Central memory CD8-positive, alpha-beta T cell (primary cell): ENCODE measurements at regions not wholly inside any gene's neighbourhood (a gene's known extent, or its start where the extent isn't known, plus 50 kb on each side); places are given as distances from the start of the nearest gene placed in this dataset.
A peak's percentile ranks its signal among the peaks of the same experiment; 100 is the strongest.

Experiments used
- ATAC-seq: fragments of 150-1000 bp; cut with Tn5 transposase; replicated peaks from 2 replicates; pipeline ENCODE4 v1.10.0; 2022; ENCODE audit warnings: mild to moderate bottlenecking, moderate FRiP score, moderate number of reproducible peaks; ENCODE audit not compliant: poor library complexity, severe bottlenecking; ENCODE audit errors: extremely low read depth
- DNase-seq, 2 donors: peaks; one replicate each; pipeline ENCODE4 v3.0.0; 2021; ENCODE audit warnings: low spot score in 2 of 2
- H3K27ac Mint-ChIP-seq: one replicate; pipeline ENCODE4 v1.8.0; 2022; ENCODE audit warnings: low read depth, mild to moderate bottlenecking, moderate library complexity, mixed read lengths
- H3K27me3 Mint-ChIP-seq: one replicate; pipeline ENCODE4 v1.8.0; 2022; ENCODE audit warnings: mixed read lengths
- H3K36me3 Mint-ChIP-seq: one replicate; pipeline ENCODE4 v1.8.0; 2022; ENCODE audit warnings: mild to moderate bottlenecking, moderate library complexity, mixed read lengths; ENCODE audit not compliant: insufficient read depth
- H3K4me1 Mint-ChIP-seq: one replicate; pipeline ENCODE4 v1.8.0; 2022; ENCODE audit warnings: mixed read lengths
- H3K4me3 Mint-ChIP-seq: one replicate; pipeline ENCODE4 v1.8.0; 2022; ENCODE audit warnings: mild to moderate bottlenecking, moderate library complexity, mixed read lengths
- H3K9me3 Mint-ChIP-seq: one replicate; pipeline ENCODE4 v1.8.0; 2022; ENCODE audit warnings: mixed read lengths

- DNase-seq (no peak), ATAC-seq (no peak)
- Mint-ChIP-seq H3K27me3 (peaks cover 15% of the 10 kb centered on the region), H3K4me3 (no peak overlapping the region), H3K9me3 (no peaks in the 10 kb centered on the region), H3K36me3 (no peaks in the 10 kb centered on the region), H3K27ac (no peak overlapping the region), H3K4me1 (no peaks in the 10 kb centered on the region)
These were observed 111.9 kb downstream of the OXSM start for GRCh38 chr3:25901796-25902195.

GRCh38 chr3:25902586-25902985, 112.7 kb downstream of the OXSM start:
- Mint-ChIP-seq H3K27ac (no peak overlapping the region), H3K27me3 (peaks cover 15% of the 10 kb centered on the region), H3K9me3 (no peaks in the 10 kb centered on the region), H3K36me3 (no peaks in the 10 kb centered on the region), H3K4me3 (no peak overlapping the region), H3K4me1 (no peaks in the 10 kb centered on the region)
- DNase-seq (no peak), ATAC-seq (no peak)

DNA sequence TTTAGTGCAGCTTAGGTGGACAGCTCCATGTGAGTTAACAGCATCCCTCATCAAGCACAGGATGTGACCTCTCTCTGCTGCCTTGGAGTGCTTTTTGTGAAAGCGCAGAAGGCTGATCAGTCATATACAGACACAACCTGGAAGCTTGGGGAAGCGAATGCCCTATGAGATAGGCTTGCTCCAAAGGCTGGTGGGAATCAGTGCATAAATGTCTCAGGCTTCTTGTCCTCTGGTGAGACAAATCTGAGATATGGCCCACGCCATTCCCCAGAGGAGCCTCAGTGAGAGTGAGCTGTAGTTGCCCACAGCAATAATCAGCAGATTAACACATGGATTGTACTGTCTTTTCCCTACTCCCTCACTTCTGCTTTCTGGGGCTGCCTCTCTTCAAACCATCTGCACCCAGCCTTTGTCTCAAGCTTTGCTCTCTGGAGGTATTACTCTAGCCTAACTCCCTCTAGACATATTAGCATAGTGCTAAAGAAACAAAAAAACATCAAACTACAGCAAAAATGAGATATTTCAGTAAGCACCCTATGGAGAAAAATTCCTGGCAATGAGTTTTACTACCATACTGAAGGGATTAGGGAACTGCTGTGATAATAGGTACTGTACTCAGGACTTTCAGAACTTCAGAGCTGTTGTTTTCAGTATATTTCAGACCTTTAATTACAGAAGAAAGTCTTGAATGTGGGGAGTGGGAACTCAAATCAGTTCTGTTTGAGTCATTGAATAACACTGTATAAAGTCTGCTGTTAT, 113.7 kb downstream of the OXSM start:
- peaks cover 15% of the 10 kb centered on the region for H3K27me3 Mint-ChIP-seq
- no peak overlapping the region for H3K27ac Mint-ChIP-seq
- no peak for ATAC-seq
- no peaks in the 10 kb centered on the region for H3K4me1 Mint-ChIP-seq
- no peaks in the 10 kb centered on the region for H3K9me3 Mint-ChIP-seq
- no peak overlapping the region for H3K4me3 Mint-ChIP-seq
- no peaks in the 10 kb centered on the region for H3K36me3 Mint-ChIP-seq
- DNase-seq, result no peak

DNA sequence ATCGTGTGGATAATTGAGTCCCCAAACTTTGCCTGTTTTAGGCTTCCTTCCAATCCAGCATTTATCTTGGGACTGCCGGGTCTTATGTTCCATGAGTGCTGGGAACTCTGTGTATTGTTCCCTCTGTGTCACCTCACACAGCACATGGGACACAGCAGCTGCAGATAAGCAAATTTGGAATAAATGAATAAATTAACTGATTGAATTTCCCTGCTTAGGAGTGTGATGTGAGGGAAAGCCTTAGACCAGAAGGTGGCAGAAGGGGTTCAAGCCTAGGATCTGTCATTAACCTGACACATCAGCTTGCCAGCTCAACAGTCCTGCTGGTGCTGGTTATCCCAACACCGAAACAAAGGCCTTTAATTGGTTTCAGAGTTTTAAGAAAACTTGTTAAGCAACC, 114.3 kb downstream of the OXSM start:
- no peak for DNase-seq
- Mint-ChIP-seq H3K27me3 (peaks cover 15% of the 10 kb centered on the region), H3K4me3 (no peak overlapping the region), H3K27ac (no peak overlapping the region), H3K36me3 (no peaks in the 10 kb centered on the region), H3K4me1 (no peaks in the 10 kb centered on the region), H3K9me3 (no peaks in the 10 kb centered on the region)
- ATAC-seq, result no peak

GRCh38 chr3:25906132-25906906, 116.4 kb downstream of the OXSM start:
- Mint-ChIP-seq H3K4me3 (no peak overlapping the region), H3K9me3 (no peaks in the 10 kb centered on the region), H3K27me3 (peaks cover 15% of the 10 kb centered on the region), H3K27ac (no peak overlapping the region), H3K4me1 (peaks cover 5% of the 10 kb centered on the region), H3K36me3 (no peaks in the 10 kb centered on the region)
- DNase-seq, result no peak
- ATAC-seq, result no peak

- Mint-ChIP-seq H3K36me3 (no peaks in the 10 kb centered on the region), H3K4me3 (no peak overlapping the region), H3K9me3 (no peaks in the 10 kb centered on the region), H3K27me3 (peaks cover 15% of the 10 kb centered on the region), H3K4me1 (peaks cover 11% of the 10 kb centered on the region), H3K27ac (no peak overlapping the region)
- ATAC-seq, result no peak
- no peak for DNase-seq
These were observed 117.2 kb downstream of the OXSM start for GRCh38 chr3:25907081-25907480.

GRCh38 chr3:25910105-25910504, 120.2 kb downstream of the OXSM start:
- Mint-ChIP-seq H3K4me3 (no peak overlapping the region), H3K9me3 (no peaks in the 10 kb centered on the region), H3K27ac (peak overlapping the region; percentile 62), H3K36me3 (no peaks in the 10 kb centered on the region), H3K27me3 (peaks cover 9% of the 10 kb centered on the region), H3K4me1 (peaks cover 12% of the 10 kb centered on the region)
- DNase-seq (no peak), ATAC-seq (no peak)

GRCh38 chr3:25910997-25911396, 121.1 kb downstream of the OXSM start:
- peak overlapping the region; percentile 62 for H3K27ac Mint-ChIP-seq
- peaks cover 12% of the 10 kb centered on the region for H3K4me1 Mint-ChIP-seq
- no peak overlapping the region for H3K4me3 Mint-ChIP-seq
- no peaks in the 10 kb centered on the region for H3K36me3 Mint-ChIP-seq
- no peaks in the 10 kb centered on the region for H3K9me3 Mint-ChIP-seq
- peaks cover under 1% of the 10 kb centered on the region for H3K27me3 Mint-ChIP-seq
- ATAC-seq, result no peak
- DNase-seq, result no peak

- Mint-ChIP-seq H3K9me3 (no peaks in the 10 kb centered on the region), H3K36me3 (no peaks in the 10 kb centered on the region), H3K4me3 (peak overlapping the region; percentile 3), H3K27ac (peak overlapping the region; percentile 62), H3K4me1 (peaks cover 12% of the 10 kb centered on the region), H3K27me3 (no peaks in the 10 kb centered on the region)
- ATAC-seq (peak; percentile 83), DNase-seq (peak in 1 of 2 donors; percentile 14)
These were observed 121.8 kb downstream of the OXSM start for GRCh38 chr3:25911525-25912295.

DNA sequence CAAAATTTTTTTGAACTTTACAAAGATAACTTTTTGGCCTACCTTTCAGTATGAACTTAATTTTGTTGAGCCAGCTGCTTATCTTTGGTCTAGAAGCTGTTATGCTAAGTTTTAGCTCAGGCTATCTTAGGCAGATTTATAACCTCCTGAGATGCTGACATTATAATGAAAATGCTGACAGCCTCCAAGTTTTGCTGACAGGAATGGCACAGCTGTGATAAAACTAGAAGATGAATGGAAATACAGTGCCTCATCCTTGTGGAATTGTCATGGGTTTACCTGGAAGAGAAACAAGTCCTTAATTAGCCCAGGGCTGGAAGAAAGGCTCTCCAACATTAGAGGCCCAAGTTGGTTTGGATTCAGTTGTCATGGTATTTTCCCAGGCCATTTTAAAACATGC, 123.3 kb downstream of the OXSM start:
- H3K9me3 Mint-ChIP-seq, result peaks cover 4% of the 10 kb centered on the region
- no peak overlapping the region for H3K27ac Mint-ChIP-seq
- peaks cover 6% of the 10 kb centered on the region for H3K27me3 Mint-ChIP-seq
- no peak overlapping the region for H3K4me3 Mint-ChIP-seq
- ATAC-seq (no peak), DNase-seq (no peak)
- peaks cover 12% of the 10 kb centered on the region for H3K4me1 Mint-ChIP-seq
- H3K36me3 Mint-ChIP-seq, result no peaks in the 10 kb centered on the region

DNA sequence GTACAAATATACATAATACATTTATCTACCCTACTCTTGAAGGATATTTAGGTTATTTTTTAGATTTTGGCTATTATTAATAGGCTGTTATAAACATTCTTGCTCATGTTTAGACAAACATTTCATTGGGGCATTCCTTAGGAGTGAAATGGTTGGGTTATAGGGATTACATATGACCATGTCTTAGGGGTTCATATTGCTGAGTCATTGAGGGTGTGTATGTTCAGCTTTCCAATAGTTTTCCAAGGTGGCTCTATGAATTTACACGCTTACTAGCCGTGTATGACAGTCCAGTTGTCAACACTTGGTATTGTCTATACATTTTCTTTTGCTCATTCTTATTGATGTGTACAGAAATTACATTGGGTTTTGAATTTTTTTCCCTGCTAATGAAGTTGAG, 125.8 kb downstream of the OXSM start:
- Mint-ChIP-seq H3K27ac (no peak overlapping the region), H3K4me3 (no peak overlapping the region), H3K27me3 (peaks cover 31% of the 10 kb centered on the region), H3K9me3 (peaks cover 7% of the 10 kb centered on the region), H3K4me1 (peaks cover 9% of the 10 kb centered on the region), H3K36me3 (no peaks in the 10 kb centered on the region)
- ATAC-seq (no peak), DNase-seq (no peak)

DNA sequence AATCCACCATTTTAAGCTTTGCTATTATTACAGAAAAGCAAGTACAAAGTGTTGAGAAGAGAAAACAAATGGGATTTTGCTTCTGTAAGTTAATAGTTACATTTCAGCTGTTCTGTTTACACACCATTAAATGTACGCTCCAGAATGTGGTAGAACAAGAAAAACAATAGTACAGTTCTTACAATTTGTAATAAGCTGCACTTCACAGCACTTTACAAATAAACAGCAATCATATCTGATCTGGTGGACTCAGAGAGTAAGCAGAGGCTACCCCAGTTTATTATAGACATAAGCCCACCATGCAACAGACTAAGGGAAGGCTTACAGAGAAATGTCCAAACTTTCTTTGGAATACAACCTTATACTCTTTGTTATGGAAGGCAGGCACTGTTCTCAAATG, 126.4 kb downstream of the OXSM start:
- no peaks in the 10 kb centered on the region for H3K36me3 Mint-ChIP-seq
- H3K27me3 Mint-ChIP-seq, result peaks cover 38% of the 10 kb centered on the region
- H3K4me3 Mint-ChIP-seq, result no peak overlapping the region
- H3K27ac Mint-ChIP-seq, result no peak overlapping the region
- H3K4me1 Mint-ChIP-seq, result peaks cover 7% of the 10 kb centered on the region
- ATAC-seq (no peak), DNase-seq (no peak)
- peaks cover 7% of the 10 kb centered on the region for H3K9me3 Mint-ChIP-seq
